GM12891 (cell line): ENCODE measurements at regions not wholly inside any gene's neighbourhood (a gene's known extent, or its start where the extent isn't known, plus 50 kb on each side); places are given as distances from the start of the nearest gene placed in this dataset.
"Not testable (repeated sequence)": the region's sequence is repeated elsewhere in the genome, so short reads cannot be mapped to it uniquely, and the experiment has no call there.

Experiments
- DNase-seq: peaks from one replicate; pipeline ENCODE4 v3.0.0; 2011; ENCODE audit warnings: low spot score; ENCODE audit not compliant: insufficient read length
- FAIRE-seq: peaks from 2 replicates; lab custom pipeline; 2011; peaks lifted over from hg19 to GRCh38; lab: Jason Lieb, UNC
- PAX5 ChIP-seq: IDR thresholded peaks from 2 replicates; pipeline ENCODE4 v1.6.1; 2011; ENCODE audit warnings: low read length, moderate library complexity, mild to moderate bottlenecking; ENCODE audit not compliant: insufficient read depth, severe bottlenecking
- POLR2A ChIP-seq: IDR thresholded peaks from 2 replicates; pipeline ENCODE4 v1.6.1; 2011; ENCODE audit warnings: low read depth, low read length, control low read depth
- POLR2AphosphoS5 ChIP-seq: IDR thresholded peaks from 2 replicates; pipeline ENCODE4 v1.6.1; 2011; ENCODE audit warnings: low read depth, low read length, control low read depth
- POU2F2 ChIP-seq: IDR thresholded peaks from 2 replicates; pipeline ENCODE4 v1.6.1; 2011; ENCODE audit warnings: low read depth, mild to moderate bottlenecking, control low read depth, low read length, moderate library complexity
- SPI1 ChIP-seq: IDR thresholded peaks from 2 replicates; pipeline ENCODE4 v1.6.1; 2011; ENCODE audit warnings: low read depth, low read length, control low read depth
- TAF1 ChIP-seq: IDR thresholded peaks from 2 replicates; pipeline ENCODE4 v1.6.1; 2011; ENCODE audit warnings: low read depth, low read length, control low read depth

DNA sequence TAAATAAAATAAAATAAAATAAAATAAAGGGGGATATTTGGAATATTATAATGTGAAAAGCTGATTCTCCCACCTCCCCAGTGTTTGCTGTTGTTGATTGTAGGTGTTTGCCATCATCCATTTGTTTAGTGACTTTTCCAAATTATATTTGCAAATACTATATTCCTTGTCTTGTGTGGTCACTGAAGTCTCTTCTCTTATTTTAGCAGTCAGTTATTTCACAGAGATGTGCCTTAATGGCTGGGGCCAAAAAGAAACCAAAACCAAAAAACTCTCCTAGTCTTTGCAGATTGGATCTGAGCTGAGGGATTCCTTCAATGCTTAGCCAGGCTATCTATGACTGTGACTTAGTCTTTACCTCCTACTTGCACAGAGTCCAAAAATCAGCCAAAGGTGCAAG lies 70.9 kb upstream of the ZNF169 start:
- no peak for FAIRE-seq
- no peak for DNase-seq
- no peak for TF ChIP-seq POLR2A
- TF ChIP-seq TAF1: no peak
- no peak for TF ChIP-seq POU2F2
- no peak for TF ChIP-seq POLR2AphosphoS5
- TF ChIP-seq PAX5: no peak
- TF ChIP-seq SPI1: no peak

DNA sequence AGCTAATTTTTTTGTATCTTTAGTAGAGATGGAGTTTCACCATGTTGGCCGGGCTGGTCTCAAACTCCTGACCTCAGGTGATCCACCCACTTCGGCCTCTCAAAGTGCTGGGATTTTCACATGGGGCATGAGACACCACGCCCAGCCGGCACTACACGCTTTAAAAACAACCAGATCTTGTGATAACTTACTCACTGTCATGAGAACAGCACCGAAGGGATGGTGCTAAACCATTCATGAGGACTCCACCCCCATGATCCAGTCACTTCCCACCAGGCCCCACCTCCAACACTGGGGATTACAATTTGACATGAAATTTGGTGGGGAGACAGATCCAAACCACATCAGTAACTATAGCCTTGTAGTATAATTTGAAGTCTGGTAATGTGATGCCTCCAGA lies 67.4 kb upstream of the ZNF169 start:
- not testable (repeated sequence) for FAIRE-seq, DNase-seq

DNA sequence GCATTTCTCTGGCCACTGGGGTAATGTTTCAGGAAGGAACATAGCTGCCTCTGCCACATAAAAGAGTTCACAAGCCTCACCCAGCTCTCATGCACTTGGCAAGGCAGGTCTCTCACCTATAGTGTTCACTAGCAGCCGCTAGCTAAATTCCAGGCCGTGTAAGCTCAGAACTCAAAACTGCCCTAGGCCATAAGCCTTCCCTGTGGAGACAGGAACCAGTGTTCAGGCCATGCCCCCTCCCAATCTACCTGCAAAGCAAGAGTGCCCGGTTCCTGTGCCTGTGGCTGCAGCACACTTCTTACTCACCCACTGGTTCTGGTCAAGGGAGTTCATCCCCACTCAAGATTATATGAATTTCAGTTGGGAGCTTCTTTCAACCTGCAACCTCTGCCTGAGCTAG lies 60.7 kb upstream of the ZNF169 start:
- TF ChIP-seq POLR2AphosphoS5 (no peak), TAF1 (no peak), SPI1 (no peak), POLR2A (no peak), POU2F2 (no peak), PAX5 (no peak)
- FAIRE-seq (no peak), DNase-seq (no peak)

DNA sequence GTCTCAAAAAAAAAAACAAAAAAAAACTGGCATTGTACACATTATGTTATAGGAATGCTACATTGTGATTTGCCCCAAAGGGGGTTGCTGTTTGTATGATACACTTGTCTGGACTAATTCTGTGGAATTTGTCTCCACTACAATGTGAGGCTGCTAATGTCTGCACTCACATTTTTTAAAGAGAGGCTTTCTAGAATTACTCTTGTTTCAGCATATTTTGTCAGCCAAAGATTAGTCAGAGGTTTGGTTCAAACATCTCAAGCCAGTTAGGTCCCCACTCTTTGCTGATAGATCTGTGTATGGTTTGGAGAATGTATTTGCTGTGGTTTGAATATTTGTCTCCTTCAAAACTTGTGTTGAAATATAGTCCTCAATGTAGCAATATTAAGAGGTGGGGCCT lies 59.3 kb upstream of the ZNF169 start:
- no peak for TF ChIP-seq POLR2A
- DNase-seq (no peak), FAIRE-seq (no peak)

DNA sequence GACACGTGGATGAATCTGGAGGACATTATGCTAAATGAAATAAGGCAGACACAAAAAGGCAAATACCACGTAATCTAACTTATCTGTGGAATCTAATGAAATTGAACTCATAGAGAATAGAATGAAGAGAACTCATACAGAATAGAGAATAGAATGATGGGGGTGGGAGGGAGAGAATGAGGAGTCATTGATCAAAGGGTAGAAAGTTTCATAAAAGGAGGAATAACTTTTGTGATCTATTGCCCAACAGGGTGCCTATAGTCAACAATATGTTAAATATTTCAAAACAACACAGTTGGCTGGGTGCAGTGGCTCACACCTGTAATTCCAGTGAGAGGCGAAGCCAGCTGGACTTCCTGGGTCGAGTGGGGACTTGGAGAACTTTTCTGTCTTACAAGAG lies 54.9 kb upstream of the ZNF169 start:
- DNase-seq (no peak), FAIRE-seq (no peak)
- TF ChIP-seq POU2F2: no peak
- TF ChIP-seq PAX5: no peak
- no peak for TF ChIP-seq SPI1
- TF ChIP-seq POLR2A: no peak
- TF ChIP-seq TAF1: no peak
- no peak for TF ChIP-seq POLR2AphosphoS5

DNA sequence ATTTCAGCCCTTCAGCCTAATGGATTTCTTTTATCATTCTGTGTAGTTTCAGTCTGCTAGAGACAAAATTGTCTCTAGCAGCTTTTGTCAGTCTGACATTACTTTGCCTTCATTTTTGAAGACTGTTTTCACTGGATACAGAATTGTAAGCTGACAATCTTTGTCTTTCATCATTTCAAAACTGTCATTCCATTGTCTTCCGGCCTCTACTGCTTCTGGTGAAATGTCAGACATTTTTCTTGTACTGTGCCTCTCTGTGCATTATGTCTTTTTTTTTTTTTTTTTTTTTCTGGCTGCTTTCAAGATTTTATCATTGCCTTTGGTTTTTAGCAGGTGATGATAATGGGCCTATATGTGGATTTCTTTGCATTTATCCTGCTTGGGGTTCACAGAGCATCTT lies 51.3 kb upstream of the ZNF169 start:
- no peak for FAIRE-seq
- no peak for TF ChIP-seq POU2F2
- no peak for TF ChIP-seq SPI1
- TF ChIP-seq POLR2A: no peak
- TF ChIP-seq TAF1: no peak
- DNase-seq: no peak
